ENCODE measurements at regions not wholly inside any gene's neighbourhood (a gene's known extent, or its start where the extent isn't known, plus 50 kb on each side); places are given as distances from the start of the nearest gene placed in this dataset.

DNA sequence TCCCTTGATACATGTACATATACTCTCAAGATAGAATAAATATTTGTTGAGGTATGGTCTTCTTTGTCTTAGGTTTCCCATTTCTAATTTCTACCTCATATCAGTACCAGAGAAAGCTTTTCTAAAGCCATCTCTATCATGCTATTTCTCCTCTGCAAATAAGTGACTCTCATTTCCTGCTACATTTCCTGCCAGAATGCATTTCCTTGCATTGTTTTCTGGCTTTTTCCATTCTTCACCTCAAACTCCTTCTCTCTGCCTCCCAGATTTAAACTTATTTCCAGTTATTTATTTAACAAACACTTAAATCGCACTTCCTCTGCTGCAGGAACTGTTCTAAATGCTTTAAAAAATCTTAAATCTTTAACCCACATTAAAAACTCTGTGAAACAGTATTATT, 74.4 kb upstream of the STMND1 start:
- Mint-ChIP-seq H3K4me3 (no peak overlapping the region), H3K27me3 (peaks cover 10 to 12% of the 10 kb centered on the region in 2 donors), H3K4me1 (no peaks in the 10 kb centered on the region), H3K27ac (no peak overlapping the region), H3K9me3 (peaks cover 9 to 12% (median 10%) of the 10 kb centered on the region in 3 donors), H3K36me3 (no peaks in the 10 kb centered on the region)
- Histone ChIP-seq H3K4me1 (ENCODE audit: control insufficient read depth in 1 of 2, extremely low read depth in 1 of 2, insufficient read depth in 2 of 2, low read length in 2 of 2) (no peaks in the 10 kb centered on the region), H3K27me3 (replicated peaks in 1 of 2; ENCODE audit: control insufficient read depth in 2 of 2, extremely low read depth in 1 of 2, insufficient read depth in 2 of 2, low read length in 1 of 2) (peaks cover 0 to 18% of the 10 kb centered on the region in 2 experiments), H3K27ac (ENCODE audit: low read length) (no peak overlapping the region), H3K4me3 (ENCODE audit: control insufficient read depth in 1 of 2, extremely low read depth in 1 of 2, low read length in 1 of 2) (no peak overlapping the region), H3K9me3 (no peaks in the 10 kb centered on the region), H3K36me3 (ENCODE audit: control insufficient read depth in 2 of 2, extremely low read depth in 1 of 2, insufficient read depth in 1 of 2, low read length in 1 of 2) (no peaks in the 10 kb centered on the region)
- WGBS (ENCODE audit: insufficient coverage): no CpG with 5 or more reads among the region's 1 CpG
- CTCF ChIA-PET: no interaction called here
- DNase-seq (no peak), ATAC-seq (replicated peaks in 1 of 4) (no peak)
- POLR2A ChIA-PET: interaction anchor here in 1 of 2 donors (0.5 kb wide), 1 partner anchor 70 kb away, joined by 3 read pairs; no protein-coding TSS in a partner anchor

DNA sequence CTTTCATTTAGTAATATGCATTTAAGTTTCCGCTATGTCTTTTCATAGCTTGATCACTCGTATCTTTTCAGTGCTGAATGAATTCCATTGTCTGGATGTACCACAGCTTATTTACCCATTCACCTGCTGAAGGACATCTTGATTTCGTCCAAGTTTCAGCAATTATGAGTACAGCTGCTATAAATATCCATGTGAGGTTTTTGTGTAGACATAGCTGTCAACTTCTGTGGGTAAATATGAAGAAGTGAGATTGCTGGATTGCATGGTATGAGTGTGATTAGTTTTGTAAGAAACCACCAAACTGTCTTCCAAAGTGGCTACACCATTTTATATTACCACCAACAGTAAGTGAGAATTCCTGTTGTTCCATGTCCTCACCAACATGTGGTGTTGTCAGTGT, 79.2 kb upstream of the STMND1 start:
- no CpG with 5 or more reads among the region's 3 CpGs for WGBS (ENCODE audit: insufficient coverage)
- H3K4me1 Mint-ChIP-seq: no peaks in the 10 kb centered on the region

DNA sequence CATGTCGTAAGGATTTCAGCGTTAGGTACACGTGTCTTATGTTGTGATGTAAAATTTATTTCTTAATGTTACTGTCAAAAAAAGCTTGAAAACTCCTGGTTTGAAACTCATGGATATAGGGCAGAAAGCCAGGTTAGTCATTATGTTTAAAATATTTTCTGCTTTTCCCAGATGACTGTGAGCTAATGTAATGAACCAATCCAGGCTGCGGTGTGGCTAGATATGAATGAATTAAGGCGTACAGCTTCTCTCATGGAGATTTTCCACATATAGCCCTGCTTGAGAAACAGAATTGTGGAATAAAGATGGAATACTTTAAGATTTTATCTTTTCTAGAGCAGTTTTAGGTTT, 80.3 kb upstream of the STMND1 start:
- no peak for DNase-seq
- Mint-ChIP-seq H3K9me3 (peaks cover 9 to 12% (median 10%) of the 10 kb centered on the region in 3 donors), H3K4me3 (no peak overlapping the region), H3K27ac (no peak overlapping the region), H3K27me3 (peaks cover 5 to 18% of the 10 kb centered on the region in 2 donors), H3K4me1 (peaks cover 0 to 2% (median 2%) of the 10 kb centered on the region in 3 donors), H3K36me3 (no peaks in the 10 kb centered on the region)
- no peaks in the 10 kb centered on the region for H3K36me3 ChIP-seq (ENCODE audit: control insufficient read depth in 2 of 2, extremely low read depth in 1 of 2, insufficient read depth in 1 of 2, low read length in 1 of 2)
- ATAC-seq (replicated peaks in 1 of 4): no peak
- H3K4me1 ChIP-seq (ENCODE audit: control insufficient read depth in 1 of 2, extremely low read depth in 1 of 2, insufficient read depth in 2 of 2, low read length in 2 of 2): peaks cover 0 to 4% of the 10 kb centered on the region in 2 experiments
- WGBS (ENCODE audit: insufficient coverage): 92% methylated on average over 3 of the region's 5 CpGs
- no peak overlapping the region for H3K4me3 ChIP-seq (ENCODE audit: control insufficient read depth in 1 of 2, extremely low read depth in 1 of 2, low read length in 1 of 2)
- POLR2A ChIA-PET: no interaction called here
- H3K27me3 ChIP-seq (replicated peaks in 1 of 2; ENCODE audit: control insufficient read depth in 2 of 2, extremely low read depth in 1 of 2, insufficient read depth in 2 of 2, low read length in 1 of 2): peaks cover 0 to 8% of the 10 kb centered on the region in 2 experiments
- H3K9me3 ChIP-seq: no peaks in the 10 kb centered on the region
- CTCF ChIA-PET: no interaction called here
- H3K27ac ChIP-seq (ENCODE audit: low read length): no peak overlapping the region

More for the DNA sequence above, 79.2 kb upstream of the STMND1 start:
- peaks cover 2 to 13% of the 10 kb centered on the region in 2 donors for H3K27me3 Mint-ChIP-seq
- Histone ChIP-seq H3K27me3 (replicated peaks in 1 of 2; ENCODE audit: control insufficient read depth in 2 of 2, extremely low read depth in 1 of 2, insufficient read depth in 2 of 2, low read length in 1 of 2) (peaks cover 0 to 2% of the 10 kb centered on the region in 2 experiments), H3K27ac (ENCODE audit: low read length) (no peak overlapping the region), H3K4me3 (ENCODE audit: control insufficient read depth in 1 of 2, extremely low read depth in 1 of 2, low read length in 1 of 2) (no peak overlapping the region), H3K36me3 (ENCODE audit: control insufficient read depth in 2 of 2, extremely low read depth in 1 of 2, insufficient read depth in 1 of 2, low read length in 1 of 2) (no peaks in the 10 kb centered on the region), H3K9me3 (no peaks in the 10 kb centered on the region), H3K4me1 (ENCODE audit: control insufficient read depth in 1 of 2, extremely low read depth in 1 of 2, insufficient read depth in 2 of 2, low read length in 2 of 2) (no peaks in the 10 kb centered on the region)
- H3K4me3 Mint-ChIP-seq: no peak overlapping the region
- CTCF ChIA-PET: no interaction called here
- H3K9me3 Mint-ChIP-seq: peaks cover 9 to 12% (median 10%) of the 10 kb centered on the region in 3 donors
- ATAC-seq (replicated peaks in 1 of 4) (no peak), DNase-seq (no peak)
- POLR2A ChIA-PET: no interaction called here
- no peak overlapping the region for H3K27ac Mint-ChIP-seq
- H3K36me3 Mint-ChIP-seq: no peaks in the 10 kb centered on the region

DNA sequence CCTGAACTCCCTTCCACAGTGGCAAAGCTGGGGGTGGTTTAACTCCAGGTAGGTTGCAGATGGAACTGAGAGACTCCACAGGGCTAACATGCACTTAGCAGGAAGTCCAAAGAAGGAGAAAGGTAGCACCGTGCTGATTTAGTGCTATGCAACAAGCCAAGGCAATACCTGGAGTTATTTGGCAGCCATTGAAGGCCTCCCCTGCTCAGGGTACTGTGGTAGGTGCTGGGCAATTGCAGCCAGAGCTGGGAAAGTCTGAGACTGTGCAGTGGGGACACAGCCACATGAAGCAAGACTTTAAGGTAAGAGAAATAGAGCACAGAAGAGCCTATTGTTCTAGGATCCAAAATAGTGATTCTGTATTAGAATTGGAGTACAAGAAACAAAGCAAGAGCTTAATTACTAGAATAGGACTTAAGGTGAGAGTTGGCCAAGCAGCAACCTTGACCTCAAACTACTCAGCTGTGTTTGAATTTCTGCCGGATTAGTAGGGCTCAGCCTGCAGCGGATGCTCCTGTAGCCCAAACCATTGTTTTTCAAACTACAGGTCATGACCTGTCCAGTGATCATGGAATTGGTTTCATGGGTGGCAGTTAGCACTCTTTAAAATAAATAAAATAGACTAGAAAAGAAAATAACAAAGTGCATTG, 80.8 kb upstream of the STMND1 start:
- H3K27me3 Mint-ChIP-seq: peaks cover 5 to 18% of the 10 kb centered on the region in 2 donors
- CTCF ChIA-PET: no interaction called here
- no peak overlapping the region for H3K27ac Mint-ChIP-seq
- H3K36me3 ChIP-seq (ENCODE audit: control insufficient read depth in 2 of 2, extremely low read depth in 1 of 2, insufficient read depth in 1 of 2, low read length in 1 of 2): no peaks in the 10 kb centered on the region
- H3K36me3 Mint-ChIP-seq: no peaks in the 10 kb centered on the region
- H3K4me1 ChIP-seq (ENCODE audit: control insufficient read depth in 1 of 2, extremely low read depth in 1 of 2, insufficient read depth in 2 of 2, low read length in 2 of 2): peaks cover 0 to 9% of the 10 kb centered on the region in 2 experiments
- H3K4me3 Mint-ChIP-seq: no peak overlapping the region
- H3K4me3 ChIP-seq (ENCODE audit: control insufficient read depth in 1 of 2, extremely low read depth in 1 of 2, low read length in 1 of 2): no peak overlapping the region
- H3K27me3 ChIP-seq (replicated peaks in 1 of 2; ENCODE audit: control insufficient read depth in 2 of 2, extremely low read depth in 1 of 2, insufficient read depth in 2 of 2, low read length in 1 of 2): peaks cover 0 to 9% of the 10 kb centered on the region in 2 experiments
- ATAC-seq (replicated peaks in 1 of 4) (no peak), DNase-seq (no peak)
- H3K9me3 Mint-ChIP-seq: peaks cover 9 to 12% (median 10%) of the 10 kb centered on the region in 3 donors
- POLR2A ChIA-PET: no interaction called here
- peaks cover 0 to 7% (median 4%) of the 10 kb centered on the region in 3 donors for H3K4me1 Mint-ChIP-seq
- no peaks in the 10 kb centered on the region for H3K9me3 ChIP-seq
- H3K27ac ChIP-seq (ENCODE audit: low read length): no peak overlapping the region
- WGBS (ENCODE audit: insufficient coverage): 90% methylated on average over 3 of the region's 3 CpGs

DNA sequence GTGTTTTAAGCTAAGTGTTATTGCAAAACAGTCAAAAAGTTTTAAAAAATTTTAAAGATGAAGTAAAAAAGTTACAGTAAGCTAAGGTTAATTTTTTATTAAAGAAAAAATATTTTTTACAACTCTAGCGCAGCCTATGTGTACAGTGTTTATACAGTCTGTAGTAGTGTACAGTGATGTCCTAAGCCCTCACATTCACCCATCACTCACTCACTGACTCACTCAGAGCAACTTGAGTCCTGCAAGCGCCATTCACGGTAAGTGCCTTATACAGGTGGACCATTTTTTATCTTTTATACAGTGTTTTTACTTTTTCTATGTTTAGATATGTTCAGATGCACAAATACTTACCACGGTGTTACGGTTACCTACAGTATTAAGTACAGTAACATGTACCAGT, 83.4 kb upstream of the STMND1 start:
- Histone ChIP-seq H3K9me3 (no peaks in the 10 kb centered on the region), H3K36me3 (ENCODE audit: control insufficient read depth in 2 of 2, extremely low read depth in 1 of 2, insufficient read depth in 1 of 2, low read length in 1 of 2) (no peaks in the 10 kb centered on the region), H3K4me1 (ENCODE audit: control insufficient read depth in 1 of 2, extremely low read depth in 1 of 2, insufficient read depth in 2 of 2, low read length in 2 of 2) (peaks cover 0 to 15% of the 10 kb centered on the region in 2 experiments), H3K27me3 (replicated peaks in 1 of 2; ENCODE audit: control insufficient read depth in 2 of 2, extremely low read depth in 1 of 2, insufficient read depth in 2 of 2, low read length in 1 of 2) (peaks cover 0 to 17% of the 10 kb centered on the region in 2 experiments), H3K4me3 (ENCODE audit: control insufficient read depth in 1 of 2, extremely low read depth in 1 of 2, low read length in 1 of 2) (no peak overlapping the region), H3K27ac (ENCODE audit: low read length) (no peak overlapping the region)
- ChIA-PET CTCF (no interaction called here), POLR2A (no interaction called here)
- WGBS (ENCODE audit: insufficient coverage): no CpG with 5 or more reads among the region's 5 CpGs
- Mint-ChIP-seq H3K36me3 (no peaks in the 10 kb centered on the region), H3K9me3 (peaks cover 0 to 3% (median 0%) of the 10 kb centered on the region in 3 donors), H3K4me1 (peaks cover 0 to 23% (median 17%) of the 10 kb centered on the region in 3 donors), H3K27me3 (peaks cover 5 to 26% of the 10 kb centered on the region in 2 donors), H3K27ac (no peak overlapping the region), H3K4me3 (no peak overlapping the region)
- DNase-seq (no peak), ATAC-seq (replicated peaks in 1 of 4) (no peak)

DNA sequence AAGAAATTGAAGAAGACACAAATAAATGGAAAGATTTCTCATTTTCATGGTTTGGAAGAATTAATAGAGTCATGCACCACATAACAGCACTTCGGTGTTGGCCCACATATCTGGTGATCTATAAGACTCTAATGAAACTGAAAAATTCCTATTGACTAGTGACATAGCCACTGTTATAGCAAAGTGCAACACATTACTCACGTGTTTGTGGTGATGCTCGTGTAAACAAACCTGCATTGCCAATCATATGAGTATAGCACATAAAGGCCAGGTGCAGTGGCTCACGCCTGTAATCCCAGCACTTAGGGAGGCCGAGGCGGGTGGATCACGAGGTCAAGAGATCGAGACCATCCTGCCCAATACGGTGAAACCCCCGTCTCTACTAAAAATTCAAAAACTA, 84.4 kb upstream of the STMND1 start:
- H3K4me1 ChIP-seq (ENCODE audit: control insufficient read depth in 1 of 2, extremely low read depth in 1 of 2, insufficient read depth in 2 of 2, low read length in 2 of 2): peaks cover 0 to 15% of the 10 kb centered on the region in 2 experiments
- ChIA-PET POLR2A (no interaction called here), CTCF (no interaction called here)
- H3K27ac ChIP-seq (ENCODE audit: low read length): no peak overlapping the region
- 92% methylated on average over 8 of the region's 10 CpGs for WGBS (ENCODE audit: insufficient coverage)
- Mint-ChIP-seq H3K27ac (no peak overlapping the region), H3K4me1 (peaks cover 0 to 23% (median 17%) of the 10 kb centered on the region in 3 donors), H3K9me3 (peaks cover 0 to 3% (median 0%) of the 10 kb centered on the region in 3 donors), H3K27me3 (peaks cover 5 to 26% of the 10 kb centered on the region in 2 donors), H3K36me3 (no peaks in the 10 kb centered on the region), H3K4me3 (no peak overlapping the region)
- H3K36me3 ChIP-seq (ENCODE audit: control insufficient read depth in 2 of 2, extremely low read depth in 1 of 2, insufficient read depth in 1 of 2, low read length in 1 of 2): no peaks in the 10 kb centered on the region
- DNase-seq (no peak), ATAC-seq (replicated peaks in 1 of 4) (no peak)
- H3K9me3 ChIP-seq: no peaks in the 10 kb centered on the region
- H3K4me3 ChIP-seq (ENCODE audit: control insufficient read depth in 1 of 2, extremely low read depth in 1 of 2, low read length in 1 of 2): no peak overlapping the region
- peaks cover 0 to 17% of the 10 kb centered on the region in 2 experiments for H3K27me3 ChIP-seq (replicated peaks in 1 of 2; ENCODE audit: control insufficient read depth in 2 of 2, extremely low read depth in 1 of 2, insufficient read depth in 2 of 2, low read length in 1 of 2)
